ENCODE measurements at regions not wholly inside any gene's neighbourhood (a gene's known extent, or its start where the extent isn't known, plus 50 kb on each side); places are given as distances from the start of the nearest gene placed in this dataset.
"Not testable (repeated sequence)": the region's sequence is repeated elsewhere in the genome, so short reads cannot be mapped to it uniquely, and the experiment has no call there.

DNA sequence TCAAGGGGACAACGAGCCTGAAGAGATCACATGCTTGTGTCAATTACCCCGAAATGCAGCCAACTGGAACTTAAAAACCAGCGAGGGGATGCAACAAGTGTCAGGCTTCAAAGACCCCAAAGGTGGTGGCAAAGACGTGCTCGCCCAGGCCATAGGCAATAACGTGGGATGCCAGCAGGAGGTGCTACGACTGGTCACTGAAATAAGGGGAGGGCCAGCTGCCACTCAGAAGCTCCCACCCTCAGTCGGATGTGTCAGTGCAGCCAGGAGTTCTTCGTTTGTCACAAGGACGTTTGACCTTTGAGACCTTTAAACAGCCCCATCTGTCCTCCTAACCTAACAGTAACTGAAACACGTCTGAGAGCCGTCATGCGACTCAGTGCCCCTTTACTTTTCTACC, 556.8 kb upstream of the PCDH10 start:
- intact Hi-C loops (cut with DNase I): no loop called here
- DNase-seq (ENCODE audit: missing footprints) (no peak), ATAC-seq (no peak)

DNA sequence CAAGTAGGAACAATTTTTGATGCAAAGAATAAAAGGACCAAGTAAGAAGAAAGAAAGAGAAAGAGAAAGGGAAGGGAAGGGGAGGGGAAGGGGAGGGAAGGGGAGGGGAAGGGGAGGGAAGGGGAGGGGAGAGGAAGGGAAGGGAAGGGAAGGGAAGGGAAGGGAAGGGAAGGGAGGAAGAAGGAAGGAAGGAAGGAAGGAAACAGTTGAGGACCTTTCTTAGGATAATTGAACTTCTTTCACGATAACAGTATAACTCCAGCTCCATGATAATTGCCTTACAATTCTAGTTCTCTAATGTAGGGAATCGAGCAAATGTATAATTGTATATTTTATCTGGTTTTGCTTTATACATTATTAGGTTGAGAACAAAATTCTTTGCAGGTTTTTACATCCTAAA, 556.2 kb upstream of the PCDH10 start:
- intact Hi-C loops (cut with DNase I): no loop called here
- ATAC-seq: no peak
- DNase-seq (ENCODE audit: missing footprints): no peak

- intact Hi-C loops (cut with DNase I): no loop called here
- ATAC-seq (no peak), DNase-seq (ENCODE audit: missing footprints) (no peak)
Measured at GRCh38 chr4:132593717-132594400, 555.2 kb upstream of the PCDH10 start.

DNA sequence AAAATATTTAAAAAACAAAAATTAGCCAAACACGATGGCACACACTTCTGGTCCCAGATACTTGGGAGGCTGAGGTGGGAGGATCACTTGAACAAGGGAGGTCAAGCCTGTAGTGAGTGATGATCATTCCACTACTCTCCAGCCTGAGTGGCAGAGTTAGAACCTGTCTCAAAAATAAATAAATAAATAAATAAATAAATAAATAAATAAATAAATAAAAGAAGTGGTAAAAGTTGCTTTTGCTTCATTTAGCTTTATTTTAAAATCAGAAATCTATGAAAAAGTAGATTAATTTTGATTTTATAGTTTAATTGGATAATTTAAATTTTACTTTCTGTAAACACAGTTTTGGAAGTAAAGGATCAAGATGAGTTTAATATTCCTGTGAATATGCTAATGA, 552.9 kb upstream of the PCDH10 start:
- intact Hi-C loops (cut with DNase I): no loop called here
- no peak for ATAC-seq
- no peak for DNase-seq (ENCODE audit: missing footprints)

- intact Hi-C loops (cut with DNase I): no loop called here
Measured at GRCh38 chr4:132605551-132605950, 543.5 kb upstream of the PCDH10 start.

GRCh38 chr4:132614682-132615081, 534.4 kb upstream of the PCDH10 start:
- ATAC-seq (no peak), DNase-seq (ENCODE audit: missing footprints) (no peak)
- intact Hi-C loops (cut with DNase I): no loop called here

More at GRCh38 chr4:132605551-132605950, 543.5 kb upstream of the PCDH10 start:
- DNase-seq (ENCODE audit: missing footprints): no peak
- no peak for ATAC-seq

DNA sequence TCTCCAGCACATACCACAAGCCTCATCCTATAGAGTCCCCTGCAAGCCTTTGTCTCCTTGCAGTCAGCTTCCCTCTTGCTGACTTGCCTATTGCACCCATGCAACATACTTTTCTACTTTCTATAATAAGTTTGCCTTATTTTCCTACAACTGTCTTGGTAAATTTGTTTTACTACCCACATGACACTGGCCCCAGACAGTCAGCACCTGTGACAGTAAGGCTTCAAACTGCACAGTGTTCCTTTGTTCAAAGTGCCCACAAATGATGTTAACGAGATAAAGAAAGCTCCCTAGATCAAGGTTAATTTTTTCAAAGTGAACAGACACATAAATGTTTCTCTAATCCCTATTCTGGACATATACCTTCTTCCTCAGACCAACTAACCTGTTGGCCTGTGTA, 529.1 kb upstream of the PCDH10 start:
- DNase-seq (ENCODE audit: missing footprints): no peak
- intact Hi-C loops (cut with DNase I): no loop called here
- ATAC-seq: no peak

DNA sequence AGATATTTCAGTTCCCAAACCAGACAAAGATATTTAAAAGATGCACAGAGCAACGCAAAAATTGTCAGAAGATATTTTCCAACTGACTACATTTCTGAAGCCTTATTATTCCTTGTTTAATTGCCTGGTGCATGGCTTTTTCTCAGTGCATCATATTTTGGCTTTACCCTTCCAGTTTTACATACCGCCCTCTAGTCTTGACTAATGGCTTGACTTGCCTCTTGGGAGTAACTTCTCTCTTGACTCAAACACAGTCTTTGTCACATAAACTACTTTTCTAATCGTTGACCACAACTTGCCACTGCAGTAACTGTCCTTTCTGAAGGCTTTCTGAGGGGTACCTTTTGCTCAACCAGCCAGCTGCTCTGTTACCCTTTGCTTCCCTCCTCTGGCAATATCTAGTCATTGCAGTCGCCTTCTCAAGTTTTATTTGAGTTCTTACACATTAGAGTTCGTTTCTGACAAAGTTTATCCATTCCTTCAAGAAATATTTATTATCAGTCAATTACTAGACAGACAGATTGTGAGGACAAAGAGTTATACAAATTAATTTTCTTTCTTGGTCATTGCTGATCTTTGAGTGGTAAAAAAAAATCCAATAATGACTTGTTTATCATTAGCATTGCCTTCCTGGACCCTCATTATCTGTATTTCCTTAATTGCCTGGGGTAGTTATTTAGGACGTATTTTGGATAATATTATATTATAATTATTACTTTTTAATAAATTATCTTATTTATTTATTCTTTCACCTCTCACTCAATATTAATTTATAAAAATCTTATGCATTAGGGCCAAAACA, 506.9 kb upstream of the PCDH10 start:
- ATAC-seq (no peak), DNase-seq (ENCODE audit: missing footprints) (no peak)
- intact Hi-C loops (cut with DNase I): no loop called here

DNA sequence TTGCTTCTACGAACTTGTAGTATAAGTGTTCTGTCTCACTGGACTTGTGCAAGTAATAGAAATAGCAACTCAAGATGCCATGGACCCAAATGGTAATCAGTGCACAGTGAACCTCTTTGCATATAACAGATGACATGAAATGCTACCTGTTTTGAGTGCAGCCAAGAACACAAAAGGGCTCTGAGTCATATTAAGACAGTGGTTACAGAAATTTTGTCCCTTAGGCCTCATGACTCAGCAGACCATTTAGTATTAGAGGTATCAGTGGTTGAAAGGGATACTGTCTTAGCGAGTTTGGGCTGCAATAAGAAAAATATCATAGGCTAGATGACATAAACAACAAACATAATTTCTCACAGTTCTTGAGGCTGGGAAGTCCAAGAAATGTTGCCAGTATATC, 502.9 kb upstream of the PCDH10 start:
- intact Hi-C loops (cut with DNase I): no loop called here
- DNase-seq (ENCODE audit: missing footprints): no peak
- ATAC-seq: no peak

- intact Hi-C loops (cut with DNase I): no loop called here
- DNase-seq (ENCODE audit: missing footprints): no peak
- no peak for ATAC-seq
Measured at GRCh38 chr4:132651196-132651595, 497.9 kb upstream of the PCDH10 start.

- DNase-seq (ENCODE audit: missing footprints) (no peak), ATAC-seq (no peak)
- intact Hi-C loops (cut with DNase I): no loop called here
Measured at GRCh38 chr4:132660181-132660580, 488.9 kb upstream of the PCDH10 start.

- intact Hi-C loops (cut with DNase I): no loop called here
- ATAC-seq: no peak
- no peak for DNase-seq (ENCODE audit: missing footprints)
Measured at GRCh38 chr4:132662456-132662855, 486.6 kb upstream of the PCDH10 start.

- intact Hi-C loops (cut with DNase I): no loop called here
- no peak for DNase-seq (ENCODE audit: missing footprints)
- no peak for ATAC-seq
Measured at GRCh38 chr4:132669786-132670185, 479.3 kb upstream of the PCDH10 start.

GRCh38 chr4:132670557-132670956, 478.5 kb upstream of the PCDH10 start:
- ATAC-seq (no peak), DNase-seq (ENCODE audit: missing footprints) (no peak)
- intact Hi-C loops (cut with DNase I): no loop called here

GRCh38 chr4:132683957-132684356, 465.1 kb upstream of the PCDH10 start:
- intact Hi-C loops (cut with DNase I): no loop called here
- no peak for ATAC-seq
- DNase-seq (ENCODE audit: missing footprints): no peak

DNA sequence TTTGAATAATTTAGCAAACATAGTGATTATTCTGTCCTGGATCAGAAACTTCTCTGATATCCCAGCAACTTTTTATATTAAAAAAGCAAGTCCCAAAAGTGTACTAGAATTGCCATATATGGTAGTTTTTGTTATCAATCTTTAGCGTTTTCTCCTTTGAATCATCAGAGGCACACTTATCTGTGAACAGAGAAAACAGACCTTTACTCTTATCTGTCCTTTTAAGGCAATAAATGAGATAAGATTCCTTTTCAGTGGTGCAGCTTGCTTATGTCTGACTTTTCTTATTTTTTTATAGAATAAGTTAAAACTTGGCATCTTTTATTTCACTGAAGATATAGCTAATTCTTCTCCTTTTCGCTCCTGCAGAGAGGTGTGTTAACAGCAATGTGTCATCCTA, 458.1 kb upstream of the PCDH10 start:
- no peak for DNase-seq (ENCODE audit: missing footprints)
- intact Hi-C loops (cut with DNase I): no loop called here
- ATAC-seq: no peak

- DNase-seq (ENCODE audit: missing footprints) (no peak), ATAC-seq (no peak)
- intact Hi-C loops (cut with DNase I): no loop called here
Measured at GRCh38 chr4:132691668-132692067, 457.4 kb upstream of the PCDH10 start.

DNA sequence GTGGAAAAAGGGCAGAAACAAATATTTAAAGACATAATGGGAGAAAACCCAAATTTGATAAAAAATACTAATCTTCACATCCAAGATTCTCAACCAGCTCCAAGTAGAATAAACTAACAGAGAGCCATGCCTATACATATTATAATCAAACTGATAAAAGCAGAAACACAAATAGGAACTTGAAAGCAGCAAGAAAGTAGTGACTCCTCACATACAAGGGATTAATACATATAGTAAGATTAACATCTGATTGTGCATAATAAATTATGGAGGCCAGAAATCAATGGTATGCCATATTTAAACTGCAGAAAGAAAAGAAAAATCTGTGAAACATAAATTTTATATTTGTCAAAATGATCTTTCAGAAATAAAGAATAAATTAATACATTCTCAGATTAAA, 454.3 kb upstream of the PCDH10 start:
- intact Hi-C loops (cut with DNase I): no loop called here
- no peak for ATAC-seq
- no peak for DNase-seq (ENCODE audit: missing footprints)

GRCh38 chr4:132697505-132697904, 451.6 kb upstream of the PCDH10 start:
- intact Hi-C loops (cut with DNase I); ATAC-seq; DNase-seq (ENCODE audit: missing footprints): not testable (repeated sequence)

GRCh38 chr4:132707955-132708354, 441.1 kb upstream of the PCDH10 start:
- DNase-seq (ENCODE audit: missing footprints) (no peak), ATAC-seq (no peak)
- intact Hi-C loops (cut with DNase I): no loop called here

DNA sequence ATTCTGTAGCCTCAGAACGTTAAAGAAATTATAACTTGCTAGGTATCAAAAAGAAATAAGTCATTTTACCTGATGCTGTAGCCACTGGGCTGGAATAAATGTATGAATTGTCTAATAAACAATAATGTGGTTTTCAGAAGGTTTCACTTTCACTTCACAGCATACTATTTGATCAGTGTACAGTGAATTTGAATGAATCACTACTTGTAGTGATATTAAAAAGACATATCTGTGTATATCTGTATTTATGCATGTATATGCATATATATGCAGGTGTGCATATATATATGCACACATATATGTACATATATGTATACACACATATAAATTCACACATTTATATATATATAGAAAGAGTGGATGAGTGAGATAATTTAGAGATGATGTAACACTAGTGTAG, 440.0 kb upstream of the PCDH10 start:
- DNase-seq (ENCODE audit: missing footprints) (no peak), ATAC-seq (no peak)
- intact Hi-C loops (cut with DNase I): no loop called here

Measured in Right ventricle myocardium inferior (tissue), 1 donor.